ENCODE measurements at regions not wholly inside any gene's neighbourhood (a gene's known extent, or its start where the extent isn't known, plus 50 kb on each side); places are given as distances from the start of the nearest gene placed in this dataset.

DNA sequence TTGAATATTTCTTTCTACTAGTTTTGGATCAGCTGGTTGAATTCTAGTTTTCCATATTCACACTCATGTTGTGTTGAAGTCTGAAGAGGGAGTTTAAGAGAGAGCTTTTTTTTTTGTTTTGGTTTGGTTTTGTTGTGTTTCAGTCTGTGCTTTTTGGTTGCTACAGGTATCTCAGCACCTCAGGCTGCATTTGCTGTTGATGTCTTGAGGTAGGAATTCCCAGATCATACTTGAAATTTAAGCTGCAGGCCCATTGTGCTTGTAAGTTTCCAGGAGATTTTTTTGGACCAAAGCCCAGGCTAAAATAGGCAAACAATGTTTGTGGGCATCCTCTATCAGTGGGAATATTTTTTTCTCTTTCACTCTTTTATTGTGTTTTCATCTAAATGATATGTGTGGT lies 190.2 kb upstream of the AGA start:
- no peak for TF ChIP-seq ELF3 (CRISPR knock-in tag; IDR thresholded peaks at IDR 0.05)
- no peak for TF ChIP-seq EZH2 (conservative IDR thresholded peaks at IDR 0.05; ENCODE audit: low read depth, low read length)
- TF ChIP-seq CREB1 (IDR thresholded peaks at IDR 0.05) = no peak
- no peak for TF ChIP-seq CREB1 (CRISPR knock-in tag; IDR thresholded peaks at IDR 0.05)
- TF ChIP-seq SOX6 (IDR thresholded peaks at IDR 0.05) = no peak
- TF ChIP-seq SOX6 (CRISPR knock-in tag; IDR thresholded peaks at IDR 0.05) = no peak

Data from HepG2 (cell line).